HEK293 (cell line): ENCODE measurements at regions not wholly inside any gene's neighbourhood (a gene's known extent, or its start where the extent isn't known, plus 50 kb on each side); places are given as distances from the start of the nearest gene placed in this dataset.

Source experiments
- GFI1B ChIP-seq: fragments of 450-650 bp; formaldehyde crosslinking; IDR thresholded peaks from 2 replicates; pipeline ENCODE4 v1.5.1; 2016; ENCODE audit warnings: missing biosample characterization, missing genetic modification characterization
- REST ChIP-seq: fragments of 450-650 bp; formaldehyde crosslinking; IDR thresholded peaks from 2 replicates; pipeline ENCODE4 v1.5.1; 2016; ENCODE audit warnings: missing biosample characterization, missing genetic modification characterization
- SALL2 ChIP-seq: fragments of 450-650 bp; formaldehyde crosslinking; IDR thresholded peaks from 2 replicates; pipeline ENCODE4 v1.5.0; 2017; ENCODE audit warnings: missing biosample characterization, mild to moderate bottlenecking, missing genetic modification characterization, borderline replicate concordance
- ZBTB7A ChIP-seq: fragments of 450-650 bp; formaldehyde crosslinking; IDR thresholded peaks from 2 replicates; pipeline ENCODE4 v1.5.1; 2016; ENCODE audit warnings: low read depth, missing biosample characterization, missing genetic modification characterization
- ZFP3 ChIP-seq: fragments of 450-650 bp; formaldehyde crosslinking; IDR thresholded peaks from 2 replicates; pipeline ENCODE4 v1.5.1; 2016; ENCODE audit warnings: low read depth, missing biosample characterization, missing genetic modification characterization
- ZNF132 ChIP-seq: fragments of 450-650 bp; formaldehyde crosslinking; IDR thresholded peaks from 2 replicates; pipeline ENCODE4 v1.5.1; 2017; ENCODE audit warnings: missing biosample characterization, missing genetic modification characterization, borderline replicate concordance
- ZNF16 ChIP-seq: fragments of 450-650 bp; formaldehyde crosslinking; IDR thresholded peaks from 2 replicates; pipeline ENCODE4 v1.5.1; 2016; ENCODE audit warnings: low read depth, missing biosample characterization, missing genetic modification characterization
- ZNF274 ChIP-seq, 2 experiments: fragments of 200-500 bp in 1 of 2; fragments of 450-650 bp in 1 of 2; sonication (Bioruptor generic) in 1 of 2; formaldehyde crosslinking in 1 of 2; IDR thresholded peaks; 2 replicates each; pipeline versions ENCODE4 v1.5.1 to v1.6.1; 2014 to 2016; ENCODE audit warnings: borderline replicate concordance in 1 of 2, inconsistent platforms in 1 of 2, low read length in 1 of 2, missing biosample characterization in 1 of 2, missing genetic modification characterization in 1 of 2
- ZNF37A ChIP-seq: fragments of 450-650 bp; IDR thresholded peaks from 2 replicates; pipeline ENCODE4 v1.5.1; 2018; ENCODE audit warnings: missing biosample characterization, missing genetic modification characterization
- ZNF501 ChIP-seq: fragments of 450-650 bp; formaldehyde crosslinking; IDR thresholded peaks from 2 replicates; pipeline ENCODE4 v1.5.1; 2016; ENCODE audit warnings: missing biosample characterization, missing genetic modification characterization
- ZNF561 ChIP-seq: fragments of 450-650 bp; IDR thresholded peaks from 2 replicates; pipeline ENCODE4 v1.5.1; 2018; ENCODE audit warnings: missing biosample characterization, missing genetic modification characterization, borderline replicate concordance
- TF ChIP-seq, protein P1 (sequence below): fragments of 450-650 bp; formaldehyde crosslinking; IDR thresholded peaks from 2 replicates; pipeline ENCODE4 v1.5.1; 2016; ENCODE audit warnings: missing biosample characterization, missing genetic modification characterization
- TF ChIP-seq, protein P2 (sequence below): fragments of 450-650 bp; formaldehyde crosslinking; IDR thresholded peaks from 2 replicates; pipeline ENCODE4 v1.5.1; 2016; ENCODE audit warnings: missing biosample characterization, missing genetic modification characterization

GRCh38 chr9:17990602-17991001 is 411.7 kb downstream of the SH3GL2 start:
- no peak for TF ChIP-seq SALL2 (tag by site-specific recombination)
- no peak for TF ChIP-seq ZNF16
- TF ChIP-seq, protein P1, sequence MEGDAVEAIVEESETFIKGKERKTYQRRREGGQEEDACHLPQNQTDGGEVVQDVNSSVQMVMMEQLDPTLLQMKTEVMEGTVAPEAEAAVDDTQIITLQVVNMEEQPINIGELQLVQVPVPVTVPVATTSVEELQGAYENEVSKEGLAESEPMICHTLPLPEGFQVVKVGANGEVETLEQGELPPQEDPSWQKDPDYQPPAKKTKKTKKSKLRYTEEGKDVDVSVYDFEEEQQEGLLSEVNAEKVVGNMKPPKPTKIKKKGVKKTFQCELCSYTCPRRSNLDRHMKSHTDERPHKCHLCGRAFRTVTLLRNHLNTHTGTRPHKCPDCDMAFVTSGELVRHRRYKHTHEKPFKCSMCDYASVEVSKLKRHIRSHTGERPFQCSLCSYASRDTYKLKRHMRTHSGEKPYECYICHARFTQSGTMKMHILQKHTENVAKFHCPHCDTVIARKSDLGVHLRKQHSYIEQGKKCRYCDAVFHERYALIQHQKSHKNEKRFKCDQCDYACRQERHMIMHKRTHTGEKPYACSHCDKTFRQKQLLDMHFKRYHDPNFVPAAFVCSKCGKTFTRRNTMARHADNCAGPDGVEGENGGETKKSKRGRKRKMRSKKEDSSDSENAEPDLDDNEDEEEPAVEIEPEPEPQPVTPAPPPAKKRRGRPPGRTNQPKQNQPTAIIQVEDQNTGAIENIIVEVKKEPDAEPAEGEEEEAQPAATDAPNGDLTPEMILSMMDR (tag by site-specific recombination), result no peak
- TF ChIP-seq, protein P2, sequence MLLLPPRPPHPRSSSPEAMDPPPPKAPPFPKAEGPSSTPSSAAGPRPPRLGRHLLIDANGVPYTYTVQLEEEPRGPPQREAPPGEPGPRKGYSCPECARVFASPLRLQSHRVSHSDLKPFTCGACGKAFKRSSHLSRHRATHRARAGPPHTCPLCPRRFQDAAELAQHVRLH (tag by site-specific recombination), result no peak
- TF ChIP-seq ZFP3, result no peak
- TF ChIP-seq GFI1B (tag by site-specific recombination), result no peak
- TF ChIP-seq ZNF501 (tag by site-specific recombination), result no peak
- no peak for TF ChIP-seq ZNF561
- no peak for TF ChIP-seq ZNF274 (IDR thresholded peaks at IDR 0.05; ENCODE audit: low read length)
- no peak for TF ChIP-seq ZNF274 (tag by site-specific recombination; IDR thresholded peaks at IDR 0.05; ENCODE audit: borderline replicate concordance)
- TF ChIP-seq REST, result no peak
- no peak for TF ChIP-seq ZBTB7A (tag by site-specific recombination)
- TF ChIP-seq ZNF37A (tag by site-specific recombination), result no peak
- TF ChIP-seq ZNF132 (tag by site-specific recombination), result no peak
